Ascending aorta (tissue), 2 donors: ENCODE measurements at regions not wholly inside any gene's neighbourhood (a gene's known extent, or its start where the extent isn't known, plus 50 kb on each side); places are given as distances from the start of the nearest gene placed in this dataset.
"Not testable (repeated sequence)": the region's sequence is repeated elsewhere in the genome, so short reads cannot be mapped to it uniquely, and the experiment has no call there.

ENCODE experiments used
- DNase-seq, 2 donors: peaks; one replicate each; pipeline ENCODE4 v3.0.0-alpha.2; 2019; ENCODE audit warnings: low spot score in 2 of 2
- H3K27ac ChIP-seq, 2 donors: fragments of 200-600 bp; sonication (generic); one replicate each; pipeline ENCODE4 v1.5.1; 2016 to 2017; ENCODE audit warnings: mild to moderate bottlenecking in 1 of 2
- H3K27me3 ChIP-seq: fragments of 200-600 bp; sonication (generic); one replicate; pipeline ENCODE4 v1.5.1; 2017
- H3K36me3 ChIP-seq, 2 donors: fragments of 200-600 bp; sonication (generic); one replicate each; pipeline ENCODE4 v1.5.1; 2016
- H3K4me1 ChIP-seq, 2 donors: fragments of 200-600 bp; sonication (generic); one replicate each; pipeline ENCODE4 v1.5.1; 2016 to 2017; ENCODE audit warnings: mild to moderate bottlenecking in 1 of 2
- H3K4me3 ChIP-seq, 2 donors: fragments of 200-600 bp; sonication (generic); one replicate each; pipeline ENCODE4 v1.5.1; 2016 to 2017; ENCODE audit warnings: mild to moderate bottlenecking in 1 of 2
- H3K9me3 ChIP-seq, 2 donors: fragments of 200-600 bp; sonication (generic); one replicate each; pipeline ENCODE4 v1.5.1; 2016
- CTCF ChIP-seq, 3 experiments: fragments of 200-600 bp in 2 of 3; fragments of 450-650 bp in 1 of 3; sonication (generic) in 2 of 3; IDR thresholded peaks; one replicate each; pipeline ENCODE4 v1.5.1; 2016 to 2019; ENCODE audit warnings: antibody characterized with exemption in 3 of 3, mild to moderate bottlenecking in 1 of 3, moderate library complexity in 1 of 3
- intact Hi-C: fragments of 100-400 bp; cut with DNase I; formaldehyde crosslinking; loops from one replicate; pipeline ENCODE4 v1.15.1; 2023

DNA sequence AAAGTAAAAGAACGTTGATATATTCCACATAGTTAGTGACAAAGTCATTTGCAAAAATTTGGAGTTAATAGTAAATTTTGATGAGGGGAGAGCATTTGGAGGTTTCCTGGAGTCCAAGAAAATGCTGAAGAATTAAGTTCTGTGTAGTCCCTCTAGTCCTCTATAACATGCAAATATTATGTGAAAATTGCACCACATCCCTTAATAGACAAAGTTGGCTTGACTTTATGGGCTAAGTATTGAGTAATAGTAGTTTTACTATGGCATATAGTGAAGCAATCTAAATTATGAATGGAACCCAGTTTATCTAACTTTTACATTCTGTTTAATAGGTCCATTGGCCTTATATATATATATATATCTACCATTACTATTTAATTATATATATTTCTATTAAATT lies 66.4 kb upstream of the DCN start:
- no peaks in the 10 kb centered on the region for H3K9me3 ChIP-seq
- intact Hi-C loops = no loop called here
- no peak overlapping the region for H3K4me3 ChIP-seq
- no peaks in the 10 kb centered on the region for H3K4me1 ChIP-seq
- no peaks in the 10 kb centered on the region for H3K27me3 ChIP-seq
- no peaks in the 10 kb centered on the region for H3K36me3 ChIP-seq
- no peak overlapping the region for H3K27ac ChIP-seq
- TF ChIP-seq CTCF (IDR thresholded peaks at IDR 0.05) = no peak
- no peak for DNase-seq

DNA sequence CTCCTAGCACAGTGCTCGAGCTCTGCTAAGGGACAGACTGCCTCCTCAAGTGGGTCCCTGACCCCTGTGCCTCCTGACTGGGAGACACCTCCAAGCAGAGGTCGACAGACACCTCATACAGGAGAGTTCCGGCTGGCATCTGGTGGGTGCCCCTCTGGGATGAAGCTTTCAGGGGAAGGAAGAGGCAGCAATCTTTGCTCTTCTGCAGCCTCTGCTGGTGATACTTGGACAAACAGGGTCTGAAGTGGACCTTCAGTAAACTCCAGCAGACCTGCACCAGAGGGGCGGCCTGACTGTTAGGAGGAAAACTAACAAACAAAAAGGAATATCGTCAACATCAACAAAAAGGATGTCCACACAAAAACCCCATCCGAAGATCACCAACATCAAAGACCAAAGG lies 60.6 kb upstream of the DCN start:
- intact Hi-C loops = loop anchor here (5.0 kb wide), 1 partner anchor 34 kb away; no protein-coding TSS in a partner anchor
- not testable (repeated sequence) for H3K27ac ChIP-seq, H3K27me3 ChIP-seq, H3K36me3 ChIP-seq, H3K4me3 ChIP-seq, H3K9me3 ChIP-seq, DNase-seq
- H3K4me1 ChIP-seq = peaks cover 0 to 12% of the 10 kb centered on the region in 2 donors

GRCh38 chr12:91241756-91242155 lies 59.1 kb upstream of the DCN start:
- H3K27ac ChIP-seq = no peak overlapping the region
- intact Hi-C loops = loop anchor here (5.0 kb wide), 1 partner anchor 36 kb away; no protein-coding TSS in a partner anchor

GRCh38 chr12:91240386-91241095 lies 57.9 kb upstream of the DCN start:
- H3K36me3 ChIP-seq = no peaks in the 10 kb centered on the region
- H3K27ac ChIP-seq = peak overlapping the region in 1 of 2 donors; percentile 4
- no peak for TF ChIP-seq CTCF (IDR thresholded peaks at IDR 0.05)
- intact Hi-C loops = loop anchor here (5.0 kb wide), 1 partner anchor 37 kb away; no protein-coding TSS in a partner anchor
- no peak for DNase-seq
- no peaks in the 10 kb centered on the region for H3K9me3 ChIP-seq
- H3K27me3 ChIP-seq = no peaks in the 10 kb centered on the region
- H3K4me1 ChIP-seq = peaks cover 0 to 12% of the 10 kb centered on the region in 2 donors
- no peak overlapping the region for H3K4me3 ChIP-seq

More at GRCh38 chr12:91241756-91242155, 59.1 kb upstream of the DCN start:
- Histone ChIP-seq H3K27me3 (no peaks in the 10 kb centered on the region), H3K4me1 (peaks cover 0 to 12% of the 10 kb centered on the region in 2 donors), H3K36me3 (no peaks in the 10 kb centered on the region), H3K4me3 (no peak overlapping the region), H3K9me3 (no peaks in the 10 kb centered on the region)
- no peak for DNase-seq
- TF ChIP-seq CTCF (IDR thresholded peaks at IDR 0.05) = no peak

GRCh38 chr12:91239481-91239880 lies 56.9 kb upstream of the DCN start:
- Histone ChIP-seq H3K9me3 (no peaks in the 10 kb centered on the region), H3K27ac (peak overlapping the region; percentile 4 to 30), H3K4me3 (no peak overlapping the region), H3K36me3 (no peaks in the 10 kb centered on the region), H3K4me1 (peaks cover 0 to 12% of the 10 kb centered on the region in 2 donors), H3K27me3 (no peaks in the 10 kb centered on the region)
- intact Hi-C loops = no loop called here
- DNase-seq = no peak
- no peak for TF ChIP-seq CTCF (IDR thresholded peaks at IDR 0.05)
